ENCODE measurements at regions not wholly inside any gene's neighbourhood (a gene's known extent, or its start where the extent isn't known, plus 50 kb on each side); places are given as distances from the start of the nearest gene placed in this dataset.
"Not testable (repeated sequence)": the region's sequence is repeated elsewhere in the genome, so short reads cannot be mapped to it uniquely, and the experiment has no call there.

DNA sequence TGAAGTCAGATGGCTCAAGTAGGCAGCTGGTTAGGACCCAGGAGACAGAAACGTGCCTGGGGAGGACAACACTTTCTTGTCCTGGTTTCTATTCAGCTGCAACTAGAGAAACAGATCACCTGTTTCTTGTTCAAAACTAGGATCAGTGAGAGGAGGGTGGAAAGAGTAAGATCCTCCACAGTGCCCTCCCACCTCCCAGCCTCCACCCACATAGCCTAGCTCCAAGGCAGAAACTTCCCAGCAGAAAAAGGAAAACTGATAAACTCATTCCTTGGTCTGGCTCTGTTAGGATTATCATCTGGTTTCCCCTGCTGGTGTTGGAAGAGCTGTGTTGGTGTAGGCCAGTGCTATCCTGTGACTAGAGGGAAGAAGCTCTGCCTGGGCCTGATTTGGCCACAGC lies 943.8 kb upstream of the DEFB115 start:
- H3K4me3 Mint-ChIP-seq; H3K9me3 Mint-ChIP-seq; H3K4me1 Mint-ChIP-seq (ENCODE audit: low read depth); H3K27ac Mint-ChIP-seq; intact Hi-C loops (cut with micrococcal nuclease); H3K36me3 Mint-ChIP-seq (ENCODE audit: low read depth): not testable (repeated sequence)
- H3K27me3 Mint-ChIP-seq, result peaks cover 22% of the 10 kb centered on the region

DNA sequence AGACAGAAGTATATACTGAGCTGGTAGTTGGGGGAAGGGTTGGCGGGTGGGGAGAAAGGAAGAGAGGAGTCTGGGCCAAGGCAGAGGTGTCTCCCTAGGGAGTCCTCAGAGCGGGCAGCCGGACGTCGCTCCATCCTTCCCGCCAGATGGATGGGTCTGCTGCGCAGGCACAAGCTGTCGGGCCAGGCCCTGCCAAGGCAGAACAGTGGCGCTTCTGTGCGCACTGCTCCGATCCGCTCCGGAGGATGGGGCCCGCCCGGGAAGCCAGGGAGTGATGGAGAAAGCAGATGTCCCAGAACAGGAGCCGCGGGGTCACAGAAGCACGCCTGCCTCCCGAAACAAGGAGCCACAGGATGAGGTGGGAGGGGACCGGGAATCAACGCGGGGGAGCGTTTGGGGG lies 941.4 kb upstream of the DEFB115 start:
- H3K4me1 Mint-ChIP-seq (ENCODE audit: low read depth); H3K36me3 Mint-ChIP-seq (ENCODE audit: low read depth); H3K27ac Mint-ChIP-seq; H3K9me3 Mint-ChIP-seq; H3K4me3 Mint-ChIP-seq; intact Hi-C loops (cut with micrococcal nuclease): not testable (repeated sequence)
- peaks cover 22% of the 10 kb centered on the region for H3K27me3 Mint-ChIP-seq

DNA sequence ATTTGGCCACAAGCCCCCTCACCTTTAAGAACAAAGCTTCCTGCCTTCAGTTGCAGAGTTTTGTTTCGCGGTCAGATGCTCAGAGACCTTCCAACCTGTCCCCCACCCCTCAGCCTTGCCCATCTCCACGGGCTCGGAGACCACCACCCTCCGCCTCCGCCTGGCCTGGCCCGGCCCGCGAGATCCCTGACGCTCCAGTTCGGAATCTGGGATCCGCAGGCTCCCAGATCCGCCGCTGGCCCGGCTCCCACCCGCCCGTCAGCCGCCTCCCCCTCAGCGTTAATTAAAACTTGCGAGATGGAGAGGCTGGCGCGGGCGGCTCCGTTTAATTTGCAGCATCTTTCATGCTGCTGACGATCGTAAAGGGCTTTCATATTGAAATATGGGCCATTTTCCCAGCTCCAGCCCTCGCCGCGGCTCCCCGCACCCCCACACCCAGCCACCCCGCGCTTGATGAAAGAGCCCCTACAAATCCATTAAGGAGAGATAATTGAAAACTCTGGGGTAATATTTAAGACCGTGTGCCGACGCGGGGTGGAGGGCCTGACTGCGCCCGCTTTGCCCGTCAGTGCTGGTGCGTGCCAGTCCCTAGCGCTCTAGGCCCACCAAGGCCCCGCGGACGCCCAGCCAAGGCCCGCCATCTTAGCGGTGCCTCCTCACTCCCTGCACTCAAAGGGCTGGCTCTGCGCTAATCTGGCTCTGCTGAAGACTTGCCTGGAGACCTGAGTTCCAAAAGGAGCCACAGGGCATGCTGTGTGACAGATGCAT lies 940.7 kb upstream of the DEFB115 start:
- H3K4me3 Mint-ChIP-seq; H3K36me3 Mint-ChIP-seq (ENCODE audit: low read depth); H3K27ac Mint-ChIP-seq; intact Hi-C loops (cut with micrococcal nuclease); H3K4me1 Mint-ChIP-seq (ENCODE audit: low read depth); H3K9me3 Mint-ChIP-seq: not testable (repeated sequence)
- peaks cover 22% of the 10 kb centered on the region for H3K27me3 Mint-ChIP-seq

DNA sequence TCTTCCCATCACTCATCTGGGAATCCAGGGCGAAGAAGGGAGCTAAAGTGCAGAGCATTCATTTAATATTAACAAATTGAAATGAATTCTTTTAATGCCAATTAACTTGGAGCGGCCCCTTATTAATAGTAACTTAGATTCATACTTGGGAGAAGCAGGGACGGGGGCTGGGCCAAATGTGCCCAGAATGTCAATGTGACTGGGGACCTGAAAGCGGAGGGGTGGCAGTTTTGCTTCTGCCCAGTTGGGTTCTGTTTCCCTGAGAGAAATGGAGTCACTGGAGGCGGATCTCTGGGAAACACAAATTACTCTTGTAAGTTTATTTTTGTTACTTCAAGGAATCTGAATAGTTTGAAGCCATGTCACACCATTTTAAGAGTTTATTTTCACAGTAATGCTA lies 923.7 kb upstream of the DEFB115 start:
- H3K9me3 Mint-ChIP-seq; intact Hi-C loops (cut with micrococcal nuclease); H3K27ac Mint-ChIP-seq; H3K4me1 Mint-ChIP-seq (ENCODE audit: low read depth); H3K36me3 Mint-ChIP-seq (ENCODE audit: low read depth); H3K4me3 Mint-ChIP-seq; H3K27me3 Mint-ChIP-seq: not testable (repeated sequence)

GRCh38 chr20:30337556-30337955 lies 919.9 kb upstream of the DEFB115 start:
- H3K4me1 Mint-ChIP-seq (ENCODE audit: low read depth); H3K4me3 Mint-ChIP-seq; H3K27ac Mint-ChIP-seq; H3K36me3 Mint-ChIP-seq (ENCODE audit: low read depth); H3K27me3 Mint-ChIP-seq; H3K9me3 Mint-ChIP-seq; intact Hi-C loops (cut with micrococcal nuclease): not testable (repeated sequence)

DNA sequence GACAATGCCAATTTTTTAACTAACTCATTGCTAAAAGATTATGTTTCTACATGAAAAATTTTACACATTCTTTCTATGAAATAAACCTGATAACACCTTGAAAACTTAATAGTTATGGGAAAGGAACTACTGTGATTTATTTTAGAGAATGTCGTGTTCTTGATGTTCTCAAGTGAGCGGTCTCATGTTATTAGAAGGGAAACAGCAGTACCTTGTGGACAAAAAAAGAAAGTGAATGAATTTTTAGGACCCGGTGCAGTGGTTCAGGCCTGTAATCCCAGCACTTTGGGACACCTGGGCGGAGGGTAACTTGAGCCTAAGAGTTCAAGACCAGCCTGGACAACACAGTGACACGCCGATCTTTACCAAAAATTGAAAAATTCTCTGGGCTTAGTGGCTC lies 908.5 kb upstream of the DEFB115 start:
- H3K27me3 Mint-ChIP-seq; H3K27ac Mint-ChIP-seq; H3K36me3 Mint-ChIP-seq (ENCODE audit: low read depth); H3K9me3 Mint-ChIP-seq; intact Hi-C loops (cut with micrococcal nuclease); H3K4me3 Mint-ChIP-seq; H3K4me1 Mint-ChIP-seq (ENCODE audit: low read depth): not testable (repeated sequence)

DNA sequence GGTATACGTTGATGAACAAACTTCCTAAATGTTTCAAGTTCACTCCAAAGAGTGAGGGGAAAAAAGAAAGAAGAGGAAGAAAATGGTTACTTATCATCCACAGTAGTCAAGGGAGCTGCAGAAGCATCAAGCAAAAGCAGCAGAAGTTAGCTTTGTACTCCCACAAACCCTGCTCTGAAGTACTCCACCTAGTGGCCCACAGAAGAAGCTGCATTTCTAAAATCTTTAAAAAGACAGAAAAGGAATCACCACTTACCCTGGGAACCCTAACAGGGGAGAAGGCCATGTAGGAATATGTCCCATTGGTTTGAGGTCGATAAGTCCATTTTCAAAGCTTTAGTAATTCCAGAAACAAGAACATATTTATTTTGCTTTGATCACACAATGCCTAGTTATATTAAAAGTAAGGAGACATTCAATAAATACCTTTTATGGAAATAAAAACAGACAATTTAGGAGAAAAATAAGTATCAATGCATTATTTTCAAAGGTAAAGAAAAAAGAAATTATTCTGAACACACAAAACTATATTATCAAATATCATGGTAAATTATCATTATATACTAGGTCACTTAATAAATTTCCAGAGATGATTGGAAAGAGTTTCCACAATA lies 900.5 kb upstream of the DEFB115 start:
- intact Hi-C loops (cut with micrococcal nuclease); H3K9me3 Mint-ChIP-seq; H3K36me3 Mint-ChIP-seq (ENCODE audit: low read depth); H3K4me3 Mint-ChIP-seq; H3K27ac Mint-ChIP-seq; H3K4me1 Mint-ChIP-seq (ENCODE audit: low read depth); H3K27me3 Mint-ChIP-seq: not testable (repeated sequence)

DNA sequence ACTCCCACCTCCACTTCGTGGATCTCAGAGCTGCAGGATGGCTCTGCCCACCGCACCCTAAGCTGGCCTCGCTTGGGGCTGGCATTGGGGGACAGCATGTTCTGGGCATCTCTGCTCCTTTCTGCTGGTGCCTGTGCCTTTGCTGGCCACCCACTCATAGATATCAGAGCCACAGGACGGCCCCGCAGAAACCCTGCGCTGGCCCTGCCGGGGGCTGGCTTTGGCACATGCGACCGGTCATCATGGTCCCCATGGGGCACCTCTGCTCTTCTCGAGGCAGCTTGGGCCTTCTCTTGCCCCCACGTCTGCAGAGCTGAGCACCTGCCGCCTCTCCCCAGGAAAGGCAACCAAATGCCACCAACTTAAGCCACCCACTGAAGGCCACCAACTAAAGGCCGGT lies 895.7 kb upstream of the DEFB115 start:
- H3K27me3 Mint-ChIP-seq; H3K9me3 Mint-ChIP-seq; H3K4me3 Mint-ChIP-seq; H3K4me1 Mint-ChIP-seq (ENCODE audit: low read depth); H3K27ac Mint-ChIP-seq; intact Hi-C loops (cut with micrococcal nuclease); H3K36me3 Mint-ChIP-seq (ENCODE audit: low read depth): not testable (repeated sequence)

GRCh38 chr20:30376430-30376766 lies 881.1 kb upstream of the DEFB115 start:
- intact Hi-C loops (cut with micrococcal nuclease), result not testable (repeated sequence)
- H3K4me1 Mint-ChIP-seq (ENCODE audit: low read depth), result peaks cover 24% of the 10 kb centered on the region
- peak overlapping the region; percentile 94 for H3K27ac Mint-ChIP-seq
- H3K4me3 Mint-ChIP-seq, result peak overlapping the region; percentile 95
- H3K9me3 Mint-ChIP-seq, result peaks cover 16% of the 10 kb centered on the region
- peaks cover 14% of the 10 kb centered on the region for H3K27me3 Mint-ChIP-seq
- H3K36me3 Mint-ChIP-seq (ENCODE audit: low read depth), result peaks cover 28% of the 10 kb centered on the region

- Mint-ChIP-seq H3K9me3 (peaks cover 16% of the 10 kb centered on the region), H3K36me3 (ENCODE audit: low read depth) (peaks cover 33% of the 10 kb centered on the region), H3K27ac (peak overlapping the region; percentile 94), H3K4me1 (ENCODE audit: low read depth) (peaks cover 29% of the 10 kb centered on the region), H3K4me3 (peak overlapping the region; percentile 95), H3K27me3 (peaks cover 14% of the 10 kb centered on the region)
- intact Hi-C loops (cut with micrococcal nuclease), result no loop called here
These were observed 880.5 kb upstream of the DEFB115 start for GRCh38 chr20:30376767-30377658.

- H3K27me3 Mint-ChIP-seq; intact Hi-C loops (cut with micrococcal nuclease): not testable (repeated sequence)
- H3K36me3 Mint-ChIP-seq (ENCODE audit: low read depth), result peaks cover 44% of the 10 kb centered on the region
These were observed 879.1 kb upstream of the DEFB115 start for GRCh38 chr20:30378317-30378716.

DNA sequence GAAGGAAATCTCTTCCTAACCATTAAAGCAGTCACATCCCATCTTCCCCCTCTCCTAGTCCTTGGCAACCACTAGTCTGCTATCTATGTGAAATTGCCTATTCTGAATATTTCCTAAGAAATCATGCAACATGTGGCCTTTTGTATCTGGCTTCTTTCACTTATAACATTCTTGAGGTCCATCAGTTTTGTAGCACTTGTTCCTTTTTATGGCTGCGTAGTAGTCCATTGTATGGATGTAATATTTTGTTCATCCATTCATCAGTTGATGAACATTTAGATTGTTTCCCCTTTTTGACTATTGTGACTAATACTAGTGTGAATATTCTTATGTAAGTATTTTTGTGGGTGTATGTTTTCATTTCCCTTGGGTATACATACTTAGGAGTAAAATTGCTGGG lies 878.7 kb upstream of the DEFB115 start:
- intact Hi-C loops (cut with micrococcal nuclease); H3K4me3 Mint-ChIP-seq; H3K27me3 Mint-ChIP-seq: not testable (repeated sequence)
- peaks cover 16% of the 10 kb centered on the region for H3K9me3 Mint-ChIP-seq
- H3K4me1 Mint-ChIP-seq (ENCODE audit: low read depth), result peaks cover 33% of the 10 kb centered on the region
- peaks cover 47% of the 10 kb centered on the region for H3K36me3 Mint-ChIP-seq (ENCODE audit: low read depth)
- H3K27ac Mint-ChIP-seq, result peak overlapping the region; percentile 25

More at GRCh38 chr20:30378317-30378716, 879.1 kb upstream of the DEFB115 start:
- Mint-ChIP-seq H3K9me3 (peaks cover 16% of the 10 kb centered on the region), H3K27ac (peak overlapping the region; percentile 25), H3K4me1 (ENCODE audit: low read depth) (peaks cover 31% of the 10 kb centered on the region), H3K4me3 (peak overlapping the region; percentile 95)

DNA sequence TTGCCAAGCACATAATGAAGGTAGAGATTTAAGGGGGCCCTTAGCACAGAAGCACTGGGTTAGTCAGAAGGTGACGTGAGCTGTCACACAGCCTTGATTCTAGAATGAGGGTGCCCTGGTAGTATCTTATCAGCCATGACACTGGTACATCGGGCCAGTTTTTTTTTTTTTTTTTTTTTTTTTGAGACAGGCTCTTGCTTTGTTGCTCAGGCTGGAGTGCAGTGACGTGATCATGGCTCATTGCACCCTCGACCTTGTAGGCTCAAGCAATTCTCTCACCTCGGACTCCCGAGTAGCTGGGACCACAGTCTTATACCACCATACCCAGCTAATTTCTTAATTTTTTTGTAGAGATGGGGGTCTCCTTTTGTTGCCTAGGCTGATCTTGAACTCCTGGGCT lies 872.6 kb upstream of the DEFB115 start:
- H3K27ac Mint-ChIP-seq; H3K27me3 Mint-ChIP-seq; intact Hi-C loops (cut with micrococcal nuclease); H3K9me3 Mint-ChIP-seq; H3K4me3 Mint-ChIP-seq: not testable (repeated sequence)
- H3K36me3 Mint-ChIP-seq (ENCODE audit: low read depth), result peaks cover 63% of the 10 kb centered on the region
- H3K4me1 Mint-ChIP-seq (ENCODE audit: low read depth), result peaks cover 19% of the 10 kb centered on the region

DNA sequence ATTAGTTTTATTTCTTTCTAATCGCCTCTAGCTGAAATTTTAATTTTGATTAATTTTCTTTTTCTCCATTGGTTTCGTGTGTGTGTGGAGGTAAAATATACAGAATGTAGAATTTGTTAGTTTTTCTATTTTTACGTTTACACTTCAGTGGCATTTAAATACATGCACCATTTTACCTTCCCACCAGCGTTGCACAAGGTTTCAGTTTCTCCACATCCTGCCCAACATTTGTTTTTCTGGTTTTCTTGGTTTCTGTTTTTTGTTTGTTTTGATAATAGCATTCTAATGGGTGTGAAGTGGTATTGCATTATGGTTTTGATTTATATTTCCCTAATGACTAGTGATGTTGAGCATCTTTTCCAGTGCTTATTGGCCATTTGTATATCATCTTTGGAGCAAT lies 871.4 kb upstream of the DEFB115 start:
- H3K4me1 Mint-ChIP-seq (ENCODE audit: low read depth), result peaks cover 16% of the 10 kb centered on the region
- H3K36me3 Mint-ChIP-seq (ENCODE audit: low read depth), result peaks cover 57% of the 10 kb centered on the region
- H3K27me3 Mint-ChIP-seq; H3K9me3 Mint-ChIP-seq; H3K27ac Mint-ChIP-seq; H3K4me3 Mint-ChIP-seq; intact Hi-C loops (cut with micrococcal nuclease): not testable (repeated sequence)

Data from dendritic cell treated with granulocyte-macrophage colony-stimulating factor and Interleukin-4, amounts not matched to agents 40 ng/mL and 50 ng/mL, for 4 days (primary cell).